HG03066 (cell line): ENCODE measurements at regions not wholly inside any gene's neighbourhood (a gene's known extent, or its start where the extent isn't known, plus 50 kb on each side); places are given as distances from the start of the nearest gene placed in this dataset.
"Not testable (repeated sequence)": the region's sequence is repeated elsewhere in the genome, so short reads cannot be mapped to it uniquely, and the experiment has no call there.

Source experiments
- ATAC-seq: cut with Tn5 transposase; IDR thresholded peaks from one replicate; pipeline ENCODE4 v1.9.1; 2021; ENCODE audit warnings: low read depth; ENCODE audit not compliant: unreplicated experiment

GRCh38 chr18:12179029-12179428 lies 75.1 kb upstream of the CIDEA start:
- ATAC-seq: not testable (repeated sequence)

DNA sequence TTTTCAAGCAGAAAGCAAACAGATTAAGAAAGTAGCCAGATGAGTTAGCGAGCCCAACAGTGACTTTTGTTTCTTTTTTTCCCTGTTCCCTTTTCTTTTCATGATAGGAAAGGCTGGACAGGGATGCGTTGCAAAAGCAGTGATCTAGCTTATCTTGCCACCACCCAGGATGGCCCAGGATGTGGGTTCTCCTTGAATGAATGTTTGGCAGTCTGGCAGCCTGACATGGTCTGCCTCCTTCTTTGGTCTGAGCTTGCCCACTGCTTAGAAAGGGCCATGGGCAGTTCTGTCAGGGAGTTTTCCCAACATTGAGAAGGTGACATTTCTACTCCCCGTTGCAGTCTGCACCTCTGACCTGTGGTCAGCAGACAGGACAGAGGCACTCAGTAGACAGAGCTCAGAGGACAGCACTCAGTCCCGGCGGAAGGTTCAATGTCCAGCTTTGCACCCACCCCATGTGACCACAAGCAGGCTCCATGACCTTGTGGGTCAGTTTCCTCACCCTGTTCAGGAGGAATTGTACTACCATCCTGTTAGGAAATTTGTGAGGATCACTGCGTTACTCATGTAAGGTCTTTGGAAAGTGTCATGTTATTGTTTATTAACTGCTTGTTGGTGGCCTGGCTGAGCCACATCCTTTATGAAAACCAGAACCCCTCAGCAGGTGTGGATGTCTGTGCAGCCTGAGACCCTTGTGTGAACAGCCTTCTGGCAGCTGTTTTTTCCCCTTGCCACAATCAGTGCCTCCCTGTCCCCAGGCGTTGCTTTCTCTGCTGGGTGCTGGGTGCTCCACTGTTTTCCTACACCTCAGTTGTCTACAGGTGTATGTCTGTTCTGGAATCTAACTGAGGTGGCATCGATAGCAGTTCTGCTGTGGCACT lies 74.2 kb upstream of the CIDEA start:
- ATAC-seq: not testable (repeated sequence)

DNA sequence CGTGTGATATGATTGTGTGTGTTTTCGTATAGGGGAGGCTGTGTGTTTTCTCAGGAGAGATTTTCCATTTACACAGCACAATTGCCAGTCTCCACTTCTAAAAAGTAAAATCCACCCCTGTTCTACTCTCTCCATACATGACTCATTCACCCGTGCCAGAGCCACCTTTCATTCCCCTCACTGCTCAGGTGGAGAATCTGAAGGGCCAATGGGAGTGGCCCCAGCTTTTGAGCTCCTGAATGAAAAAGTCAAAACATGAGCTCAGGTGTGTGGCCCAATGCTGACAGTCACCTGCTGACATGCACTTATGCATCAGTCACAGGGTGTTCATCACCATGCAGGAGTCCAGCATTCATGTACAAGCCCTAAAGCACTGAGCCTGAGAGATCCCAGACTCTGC lies 55.4 kb upstream of the CIDEA start:
- ATAC-seq: not testable (repeated sequence)

DNA sequence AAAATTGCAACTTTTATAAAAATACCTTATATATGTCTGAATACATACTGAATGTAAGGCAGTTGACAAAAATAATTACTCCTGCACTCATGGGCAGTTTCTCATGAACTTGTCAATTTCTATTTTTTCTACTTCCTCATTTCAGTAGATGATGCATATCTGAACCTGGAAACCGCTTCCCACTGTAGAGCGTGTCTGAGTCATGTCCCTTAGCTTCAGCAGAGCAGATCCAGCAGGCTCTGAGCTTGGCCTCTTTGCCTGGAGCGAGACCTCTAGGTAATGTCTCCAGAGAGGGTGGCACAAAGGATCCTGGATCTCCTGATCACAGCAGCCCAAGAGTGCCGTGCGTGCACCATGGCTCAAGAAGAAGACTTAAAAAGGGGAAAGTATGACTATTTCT lies 54.0 kb upstream of the CIDEA start:
- peak; percentile 99 for ATAC-seq
